MCF 10A (cell line): ENCODE measurements at regions not wholly inside any gene's neighbourhood (a gene's known extent, or its start where the extent isn't known, plus 50 kb on each side); places are given as distances from the start of the nearest gene placed in this dataset.

ENCODE experiments used
- BruUV-seq: library from RNA; stranded (reverse); fragments of 400-500 nt; replicated peaks from 2 replicates; lab custom pipeline; 2021; lab: Mats Ljungman, UMichigan
- CTCF ChIA-PET: fragments of 300-600 bp; sonication (Branson Sonifier 250); formaldehyde crosslinking; extraction: SDS; loops from one replicate; lab custom pipeline; 2021; ENCODE audit warnings: antibody characterized with exemption, inconsistent platforms; lab: Yijun Ruan, JAX
- POLR2A ChIA-PET: fragments of 300-600, 350-650 bp; sonication (Branson Sonifier 250); formaldehyde crosslinking; extraction: SDS; loops from one replicate; lab custom pipeline; 2020; ENCODE audit warnings: antibody characterized with exemption, inconsistent platforms; lab: Yijun Ruan, JAX
- DNase-seq: peaks from one replicate; pipeline ENCODE4 v3.0.0-alpha.2; 2018; ENCODE audit not compliant: unreplicated experiment
- H3K27ac Mint-ChIP-seq: one replicate; pipeline ENCODE4 v1.8.0; 2022; ENCODE audit warnings: mild to moderate bottlenecking, low read depth, mixed read lengths; ENCODE audit not compliant: unreplicated experiment
- H3K27me3 Mint-ChIP-seq: one replicate; pipeline ENCODE4 v1.8.0; 2022; ENCODE audit warnings: mixed read lengths; ENCODE audit not compliant: insufficient read depth, unreplicated experiment
- H3K36me3 Mint-ChIP-seq: one replicate; pipeline ENCODE4 v1.8.0; 2022; ENCODE audit warnings: mild to moderate bottlenecking, moderate library complexity, mixed read lengths; ENCODE audit not compliant: insufficient read depth, unreplicated experiment
- H3K4me1 Mint-ChIP-seq: one replicate; pipeline ENCODE4 v1.8.0; 2022; ENCODE audit warnings: mixed read lengths; ENCODE audit not compliant: insufficient read depth, unreplicated experiment
- H3K4me3 Mint-ChIP-seq: one replicate; pipeline ENCODE4 v1.8.0; 2022; ENCODE audit warnings: mild to moderate bottlenecking, moderate library complexity, mixed read lengths; ENCODE audit not compliant: unreplicated experiment
- H3K9me3 Mint-ChIP-seq: one replicate; pipeline ENCODE4 v1.8.0; 2022; ENCODE audit warnings: mixed read lengths; ENCODE audit not compliant: unreplicated experiment
- intact Hi-C: fragments of 100-400 bp; cut with micrococcal nuclease; formaldehyde crosslinking; loops from 2 replicates; pipeline ENCODE4 v1.14.1; 2022
- TF ChIP-seq, protein P1 (sequence below): fragments of 200-600 bp; IDR thresholded peaks from one replicate; pipeline ENCODE4 v1.8.0; 2022; ENCODE audit warnings: antibody characterized with exemption, mild to moderate bottlenecking; ENCODE audit not compliant: unreplicated experiment

DNA sequence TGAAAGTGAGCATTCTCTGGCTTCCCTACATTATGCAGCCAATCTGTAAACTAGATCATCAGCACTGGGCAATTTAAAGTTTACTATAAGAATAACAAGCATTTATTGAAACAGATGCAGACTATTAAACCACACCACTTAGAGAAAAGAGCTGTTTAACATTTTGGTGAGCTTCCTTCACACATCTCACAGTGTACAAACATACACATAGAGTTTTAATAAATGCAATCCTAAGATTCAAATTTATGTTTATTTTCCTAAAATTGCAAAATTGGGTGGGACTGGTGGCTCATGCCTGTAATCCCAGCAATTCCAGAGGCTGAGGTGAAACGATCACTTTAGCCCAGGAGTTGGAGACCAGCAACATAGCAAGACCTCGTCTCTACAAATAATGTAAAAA lies 199.3 kb downstream of the SH3BP4 start:
- no TSS peak for BruUV-seq

DNA sequence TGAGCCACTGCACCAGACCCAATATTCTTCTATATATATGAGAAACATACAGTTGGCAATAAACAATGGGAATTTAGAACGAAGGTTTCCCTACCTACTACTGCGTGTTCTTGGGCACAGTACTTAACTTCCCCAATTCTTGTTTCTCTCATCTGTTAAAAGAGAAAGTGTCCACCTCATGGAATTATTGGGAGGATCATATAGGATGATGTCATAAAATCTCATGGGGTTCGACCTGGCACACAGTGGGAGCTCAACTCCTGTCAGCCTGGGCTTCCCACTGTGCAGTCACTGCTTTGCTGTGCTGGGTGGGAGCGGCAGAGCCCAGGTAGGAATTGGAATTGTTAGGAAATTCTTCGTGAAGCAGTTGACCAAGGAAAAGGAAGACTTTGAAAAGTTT lies 203.3 kb downstream of the SH3BP4 start:
- CTCF ChIA-PET: no interaction called here
- peaks cover 73% of the 10 kb centered on the region for H3K27me3 Mint-ChIP-seq
- POLR2A ChIA-PET: no interaction called here

More for the DNA sequence above, 199.3 kb downstream of the SH3BP4 start:
- no peak for DNase-seq
- Mint-ChIP-seq H3K36me3 (no peaks in the 10 kb centered on the region), H3K27ac (no peak overlapping the region), H3K27me3 (peaks cover 94% of the 10 kb centered on the region), H3K9me3 (no peaks in the 10 kb centered on the region), H3K4me1 (no peaks in the 10 kb centered on the region), H3K4me3 (no peak overlapping the region)
- ChIA-PET CTCF (interaction anchor here (1.0 kb wide), 1 partner anchor 443 kb away, joined by 5 read pairs; no protein-coding TSS in a partner anchor), POLR2A (interaction anchor here (0.7 kb wide), 1 partner anchor 581 kb away, joined by 4 read pairs; no protein-coding TSS in a partner anchor)
- TF ChIP-seq, protein P1, sequence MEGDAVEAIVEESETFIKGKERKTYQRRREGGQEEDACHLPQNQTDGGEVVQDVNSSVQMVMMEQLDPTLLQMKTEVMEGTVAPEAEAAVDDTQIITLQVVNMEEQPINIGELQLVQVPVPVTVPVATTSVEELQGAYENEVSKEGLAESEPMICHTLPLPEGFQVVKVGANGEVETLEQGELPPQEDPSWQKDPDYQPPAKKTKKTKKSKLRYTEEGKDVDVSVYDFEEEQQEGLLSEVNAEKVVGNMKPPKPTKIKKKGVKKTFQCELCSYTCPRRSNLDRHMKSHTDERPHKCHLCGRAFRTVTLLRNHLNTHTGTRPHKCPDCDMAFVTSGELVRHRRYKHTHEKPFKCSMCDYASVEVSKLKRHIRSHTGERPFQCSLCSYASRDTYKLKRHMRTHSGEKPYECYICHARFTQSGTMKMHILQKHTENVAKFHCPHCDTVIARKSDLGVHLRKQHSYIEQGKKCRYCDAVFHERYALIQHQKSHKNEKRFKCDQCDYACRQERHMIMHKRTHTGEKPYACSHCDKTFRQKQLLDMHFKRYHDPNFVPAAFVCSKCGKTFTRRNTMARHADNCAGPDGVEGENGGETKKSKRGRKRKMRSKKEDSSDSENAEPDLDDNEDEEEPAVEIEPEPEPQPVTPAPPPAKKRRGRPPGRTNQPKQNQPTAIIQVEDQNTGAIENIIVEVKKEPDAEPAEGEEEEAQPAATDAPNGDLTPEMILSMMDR: no peak
- intact Hi-C loops: no loop called here

GRCh38 chr2:235156055-235156454 lies 204.2 kb downstream of the SH3BP4 start:
- TF ChIP-seq, protein P1: no peak
- no peak overlapping the region for H3K27ac Mint-ChIP-seq
- no peak overlapping the region for H3K4me3 Mint-ChIP-seq
- ChIA-PET CTCF (no interaction called here), POLR2A (no interaction called here)
- no peaks in the 10 kb centered on the region for H3K4me1 Mint-ChIP-seq
- peaks cover 64% of the 10 kb centered on the region for H3K27me3 Mint-ChIP-seq
- H3K9me3 Mint-ChIP-seq: no peaks in the 10 kb centered on the region
- intact Hi-C loops: no loop called here
- no peaks in the 10 kb centered on the region for H3K36me3 Mint-ChIP-seq
- BruUV-seq: no TSS peak
- DNase-seq: no peak

More for the DNA sequence above, 203.3 kb downstream of the SH3BP4 start:
- Mint-ChIP-seq H3K9me3 (no peaks in the 10 kb centered on the region), H3K4me3 (no peak overlapping the region), H3K4me1 (no peaks in the 10 kb centered on the region), H3K36me3 (no peaks in the 10 kb centered on the region), H3K27ac (no peak overlapping the region)
- TF ChIP-seq, protein P1: no peak
- DNase-seq: no peak
- intact Hi-C loops: no loop called here
- no TSS peak for BruUV-seq

GRCh38 chr2:235157746-235158482 lies 206.1 kb downstream of the SH3BP4 start:
- no peaks in the 10 kb centered on the region for H3K36me3 Mint-ChIP-seq
- H3K27me3 Mint-ChIP-seq: peaks cover 45% of the 10 kb centered on the region
- DNase-seq: no peak
- H3K4me1 Mint-ChIP-seq: peaks cover 6% of the 10 kb centered on the region
- intact Hi-C loops: no loop called here
- no peak overlapping the region for H3K27ac Mint-ChIP-seq
- BruUV-seq: no TSS peak
- TF ChIP-seq, protein P1: no peak
- no peak overlapping the region for H3K4me3 Mint-ChIP-seq
- ChIA-PET CTCF (no interaction called here), POLR2A (interaction anchor here (0.6 to 0.9 kb wide), 3 partner anchors 39 to 1069 kb away, joined by 3 to 4 read pairs (median 3); no protein-coding TSS in a partner anchor)
- H3K9me3 Mint-ChIP-seq: no peaks in the 10 kb centered on the region
